Right lung (tissue), 2 donors: ENCODE measurements at regions not wholly inside any gene's neighbourhood (a gene's known extent, or its start where the extent isn't known, plus 50 kb on each side); places are given as distances from the start of the nearest gene placed in this dataset.

Experiments used
- DNase-seq, 2 donors: peaks; one replicate each; pipeline ENCODE4 v3.0.0-alpha.2; 2013

DNA sequence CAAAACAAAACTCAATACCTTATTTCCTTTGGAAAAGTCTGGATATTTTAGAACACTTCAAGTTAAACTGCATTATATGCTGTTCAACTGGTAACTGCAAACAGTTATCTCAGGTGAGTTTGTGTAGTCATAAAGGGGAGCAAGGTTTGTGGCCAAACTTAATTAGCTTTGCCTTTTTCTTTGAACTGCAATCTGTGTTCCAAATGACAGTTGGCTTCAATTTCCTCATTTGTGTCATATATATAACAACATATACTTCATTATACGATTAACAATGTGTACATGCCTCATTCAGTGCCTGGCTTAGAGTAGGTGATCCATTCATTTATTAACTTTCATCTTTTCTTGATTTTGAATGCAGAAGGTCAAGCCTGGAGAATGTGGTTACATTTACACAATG is 55.8 kb downstream of the KCNE4 start:
- DNase-seq = no peak

DNA sequence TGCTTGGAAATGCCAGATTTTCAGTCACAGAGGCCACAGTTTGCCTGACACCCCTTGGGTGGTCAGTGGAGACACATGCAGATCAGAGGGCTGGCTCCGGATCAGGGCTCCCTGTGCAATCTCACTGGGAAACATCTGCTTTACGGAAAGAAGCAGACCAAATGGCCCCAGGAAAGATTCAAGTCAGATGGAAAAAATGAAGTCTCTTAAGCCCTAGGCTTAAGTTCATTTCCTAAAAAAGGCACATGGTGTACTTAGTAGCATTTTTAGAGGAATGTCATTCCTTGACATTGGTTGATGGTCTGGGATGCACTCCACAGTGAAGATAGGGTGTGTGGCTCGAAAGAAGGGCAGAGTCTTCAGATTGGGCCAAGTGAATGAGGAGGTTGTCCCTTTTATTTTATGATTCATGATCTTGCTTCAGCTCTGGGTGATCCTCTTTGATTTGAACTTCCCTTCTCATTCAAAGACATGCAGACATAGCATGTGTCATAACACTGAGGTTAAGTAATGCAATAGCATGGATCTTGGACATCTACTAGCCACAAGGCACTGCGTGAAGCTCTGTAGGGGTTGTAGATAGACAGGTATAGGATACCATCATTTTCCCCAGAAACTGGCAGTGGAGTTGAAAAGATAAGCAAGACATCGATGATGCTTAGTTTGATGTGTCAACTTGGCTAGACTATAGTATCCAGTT is 56.5 kb downstream of the KCNE4 start:
- DNase-seq = no peak

DNA sequence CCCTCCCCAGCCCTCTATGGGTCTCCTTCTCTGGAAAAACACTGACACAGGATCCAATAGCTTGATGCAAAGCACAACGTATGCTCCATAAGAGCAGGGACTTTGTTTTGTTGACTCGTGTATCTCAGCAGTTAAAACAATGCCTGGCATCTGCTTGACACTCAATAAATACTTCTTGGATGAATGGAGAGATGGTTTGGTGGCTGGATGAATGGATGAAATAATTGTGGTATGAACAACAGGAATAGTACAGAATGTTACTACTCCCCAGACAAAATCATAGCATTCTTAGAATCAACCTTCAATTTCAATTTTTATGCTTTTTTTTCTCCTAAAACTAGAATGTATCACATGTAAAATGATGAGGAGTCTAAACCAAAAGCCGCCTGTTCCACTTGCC is 57.4 kb downstream of the KCNE4 start:
- no peak for DNase-seq

DNA sequence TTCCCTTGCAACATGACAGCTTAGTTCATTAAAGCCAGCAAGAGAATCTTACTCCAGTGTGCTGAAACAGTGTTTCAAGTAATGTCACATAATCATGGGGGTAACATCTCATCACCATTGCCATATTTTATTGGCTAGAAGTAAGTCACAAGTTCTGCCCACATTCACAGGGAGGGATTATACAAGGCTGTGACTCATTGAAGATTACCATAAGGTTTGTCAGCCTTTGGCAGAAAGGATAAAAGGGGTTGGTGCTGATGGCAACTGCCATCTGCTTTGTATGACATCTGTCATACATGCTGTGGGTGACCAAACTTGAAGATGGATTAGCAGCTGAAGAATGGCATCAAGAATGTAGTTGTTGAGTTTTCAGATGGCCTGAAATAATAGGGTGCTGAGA is 61.2 kb downstream of the KCNE4 start:
- DNase-seq = no peak

DNA sequence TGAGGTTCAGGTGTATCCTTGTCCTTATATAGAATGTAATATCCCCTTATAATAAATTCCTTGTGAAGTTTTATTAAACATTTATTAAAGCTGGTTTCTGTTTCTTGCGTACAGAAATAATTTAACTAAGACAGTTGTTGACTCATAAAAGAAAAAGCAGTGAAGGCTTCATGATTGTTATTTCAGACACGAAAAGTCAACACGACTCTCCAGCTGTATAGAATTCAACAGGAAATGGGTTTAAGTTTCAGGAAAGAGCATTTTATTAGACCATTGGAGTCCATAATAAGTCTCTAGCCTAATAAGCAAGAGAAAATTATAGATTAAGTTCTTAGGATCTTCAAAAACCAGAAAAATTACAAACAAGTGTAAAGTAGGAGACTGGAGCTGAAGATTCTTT is 62.2 kb downstream of the KCNE4 start:
- no peak for DNase-seq

DNA sequence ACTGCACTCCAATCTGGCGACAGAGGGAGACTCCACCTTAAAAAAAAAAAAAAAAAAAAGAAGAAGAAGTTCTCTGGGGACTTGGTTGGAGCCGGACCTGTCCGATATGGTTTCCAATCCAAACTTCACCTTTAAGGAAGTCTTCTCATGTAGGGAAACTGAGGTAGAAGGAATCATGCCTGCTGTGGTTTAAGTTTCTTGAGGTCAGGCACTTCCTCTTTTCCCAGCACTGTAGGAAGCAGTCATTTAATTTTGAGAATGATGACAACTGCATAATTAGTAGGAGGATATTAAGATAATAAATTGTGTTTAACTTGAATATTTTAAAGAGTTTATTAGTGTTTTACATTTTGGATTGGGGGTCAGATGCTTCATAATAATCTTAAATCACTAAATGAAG is 62.9 kb downstream of the KCNE4 start:
- no peak for DNase-seq

DNA sequence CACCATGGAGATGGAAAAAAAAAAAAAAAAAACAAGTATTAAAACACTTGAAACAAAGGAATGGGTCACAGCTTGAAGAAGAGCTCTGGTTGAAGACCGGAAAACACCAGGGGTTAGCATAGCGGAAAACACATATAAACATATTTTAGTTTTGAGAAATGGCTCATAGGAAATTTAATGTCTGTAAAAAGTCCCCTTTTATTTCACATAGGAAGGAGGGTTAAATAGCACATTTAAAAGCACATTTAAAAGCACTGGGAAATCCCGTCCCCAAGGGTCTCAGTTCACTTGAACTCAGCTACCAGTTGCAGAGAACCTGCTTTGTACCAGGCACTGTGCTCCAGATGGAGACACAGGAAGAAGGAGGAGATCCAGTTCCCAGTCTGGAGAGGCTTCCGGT is 65.5 kb downstream of the KCNE4 start:
- DNase-seq = no peak

DNA sequence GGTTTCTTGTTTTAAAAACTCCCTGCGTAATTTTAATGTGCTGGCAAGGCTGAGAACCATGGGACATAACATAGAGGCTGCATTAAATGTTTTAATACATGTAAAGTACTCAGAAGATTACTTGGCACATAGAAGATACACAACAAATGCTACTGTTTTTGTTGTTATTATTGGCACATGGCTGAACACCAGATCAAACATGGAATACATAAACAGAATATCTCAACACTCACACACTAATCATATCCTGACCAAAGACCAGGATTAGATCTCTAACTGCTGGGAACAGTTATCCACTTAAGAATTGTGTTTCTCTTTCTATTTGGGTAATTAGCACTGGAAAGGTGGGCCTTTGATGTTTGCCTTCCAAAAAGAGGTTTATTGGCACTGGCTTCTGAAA is 69.3 kb downstream of the KCNE4 start:
- DNase-seq = no peak

DNA sequence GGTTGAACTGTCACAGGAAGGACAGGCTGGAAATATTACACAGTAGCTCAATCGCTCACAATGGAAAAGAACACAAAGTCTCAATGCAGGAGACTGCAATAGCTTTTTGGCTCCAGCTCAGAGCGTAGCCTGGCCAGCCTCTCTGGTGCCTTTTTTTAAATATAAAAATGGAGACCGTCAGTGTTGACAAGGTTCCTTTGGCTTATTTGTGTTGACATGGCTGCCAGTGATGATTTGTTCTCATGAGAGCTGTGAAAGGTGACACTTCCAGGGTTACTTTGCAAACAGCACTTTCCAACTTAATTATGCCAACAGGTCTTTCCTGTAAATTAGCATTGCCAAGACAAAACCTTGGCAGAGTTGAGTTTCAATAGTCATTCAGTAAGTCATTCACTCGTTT is 70.8 kb downstream of the KCNE4 start:
- DNase-seq = no peak

DNA sequence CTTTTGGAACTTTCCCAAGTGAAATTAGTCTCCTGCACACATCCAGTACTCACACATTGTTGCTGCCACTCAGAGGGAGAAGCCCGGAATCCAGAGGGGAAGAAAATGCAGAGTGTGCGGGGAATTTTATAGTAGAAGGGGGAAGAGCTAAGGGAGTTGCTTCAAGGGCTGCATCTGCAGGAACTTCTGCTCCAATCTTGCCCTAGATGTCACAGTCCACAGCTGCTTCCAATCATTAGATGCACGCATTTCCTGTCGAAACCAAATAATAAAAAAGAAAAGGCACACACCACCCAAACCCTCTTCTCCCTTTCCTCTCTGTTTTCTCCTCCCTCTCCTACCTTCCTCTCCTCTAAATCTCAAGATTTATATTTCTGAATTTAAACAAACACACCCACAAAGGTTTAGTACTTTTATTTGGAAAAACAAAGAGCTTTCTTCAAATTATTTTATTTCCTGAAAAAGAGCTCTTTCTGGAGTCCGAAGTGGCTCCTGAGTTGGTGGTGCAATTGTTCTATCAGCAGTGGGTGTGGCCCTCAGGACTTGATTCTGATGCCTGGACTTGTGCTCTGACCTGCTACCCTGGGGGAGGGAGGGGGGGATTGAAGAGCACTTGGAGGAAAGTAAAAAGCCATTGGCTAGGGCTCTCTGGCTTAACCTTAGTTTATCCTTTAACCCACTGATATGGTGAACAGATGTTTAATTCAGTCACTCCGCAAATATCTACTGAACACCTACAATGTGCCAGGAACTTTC is 72.0 kb downstream of the KCNE4 start:
- no peak for DNase-seq

DNA sequence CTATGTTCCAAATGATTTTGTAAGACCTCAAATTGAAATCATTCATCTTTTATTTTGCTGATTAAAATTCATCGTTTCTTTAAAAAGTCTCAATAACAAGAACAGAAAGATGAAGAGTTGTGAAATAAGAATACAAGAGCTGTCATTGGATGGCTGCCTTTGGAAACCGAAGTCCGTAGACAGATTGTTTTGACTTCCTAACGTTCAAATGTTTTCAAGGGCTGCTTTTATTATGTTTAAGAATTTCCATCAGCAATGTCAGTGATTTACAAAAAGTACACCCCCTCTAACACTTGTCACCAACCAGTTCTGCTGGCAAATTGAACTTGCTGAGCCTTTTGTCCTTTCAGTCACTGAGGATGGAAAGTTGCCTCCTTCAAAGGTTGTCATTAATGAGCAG is 89.6 kb downstream of the KCNE4 start:
- DNase-seq = no peak

DNA sequence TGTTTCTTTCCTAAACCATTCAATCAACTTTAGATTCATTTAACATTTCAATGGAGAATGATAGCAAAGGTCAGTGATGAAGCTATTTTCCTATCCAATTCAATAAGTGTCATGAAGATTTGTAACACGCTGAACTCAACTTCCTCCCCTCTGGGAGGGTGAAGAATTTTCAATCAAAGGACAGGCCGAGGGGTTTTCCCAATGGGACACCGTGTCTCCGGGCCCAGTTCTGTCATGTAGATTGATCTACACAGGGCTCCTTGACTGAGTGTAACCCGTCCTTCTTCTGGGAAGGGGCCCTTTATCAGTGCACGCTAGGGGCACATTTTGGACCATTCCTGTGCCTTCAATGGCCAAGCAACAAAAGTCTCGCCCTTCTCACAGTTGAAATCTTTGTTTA is 90.1 kb downstream of the KCNE4 start:
- DNase-seq = no peak

DNA sequence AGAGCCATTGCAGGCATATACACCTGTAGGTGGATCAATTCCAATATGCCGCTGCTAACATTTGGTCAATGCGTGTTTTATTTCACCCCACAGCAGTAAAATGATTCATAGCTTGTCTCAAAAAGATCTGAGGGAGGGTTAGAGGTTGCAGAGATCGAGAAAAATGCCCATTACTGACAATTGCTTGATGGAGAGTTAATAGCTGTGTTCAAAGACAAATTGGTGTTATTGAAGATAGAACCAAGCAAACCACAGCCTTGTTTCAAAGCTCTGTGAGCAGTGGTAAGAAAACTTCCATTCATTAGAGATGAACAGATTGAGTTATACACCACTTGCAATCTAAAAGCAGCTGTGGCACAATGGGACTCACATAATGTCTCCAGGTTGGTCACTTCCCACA is 95.4 kb downstream of the KCNE4 start:
- DNase-seq = no peak

DNA sequence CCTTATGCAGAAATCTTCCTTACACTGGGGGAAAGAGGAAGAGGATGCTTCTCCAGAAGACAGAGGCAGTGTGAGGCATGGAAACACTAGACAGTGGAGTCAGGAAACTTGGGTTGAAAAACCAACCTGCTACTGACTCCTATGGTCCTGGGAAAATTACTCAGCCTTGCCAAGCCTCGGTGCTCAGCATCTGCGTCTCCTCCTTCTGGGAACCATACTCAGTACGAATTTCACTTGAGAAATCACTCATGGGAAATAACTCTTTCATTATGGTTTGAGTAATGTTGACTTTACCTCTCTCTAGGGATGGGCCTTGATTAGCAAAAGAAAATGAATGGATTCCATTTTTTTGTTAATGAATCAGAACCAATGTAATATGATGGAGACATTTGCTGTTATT is 96.5 kb downstream of the KCNE4 start:
- DNase-seq = no peak

DNA sequence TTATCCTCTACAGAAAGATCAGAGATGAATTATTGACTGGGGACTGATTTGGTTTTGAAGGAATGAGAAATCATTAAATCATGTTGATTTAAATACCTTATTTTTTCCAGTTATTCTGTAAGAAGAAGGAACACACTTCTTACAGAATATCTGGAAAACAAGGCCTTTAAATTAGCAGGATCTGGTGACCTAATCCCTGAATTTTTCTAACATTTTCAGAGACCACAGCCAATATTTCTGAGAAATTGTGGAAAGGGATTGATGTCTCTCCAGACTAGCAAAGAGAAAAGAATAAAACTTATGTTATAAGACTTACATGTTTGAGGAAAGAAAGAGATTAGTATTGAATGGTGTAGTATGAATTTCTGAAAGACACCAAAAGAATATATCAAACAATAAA is 104.0 kb downstream of the KCNE4 start:
- no peak for DNase-seq

DNA sequence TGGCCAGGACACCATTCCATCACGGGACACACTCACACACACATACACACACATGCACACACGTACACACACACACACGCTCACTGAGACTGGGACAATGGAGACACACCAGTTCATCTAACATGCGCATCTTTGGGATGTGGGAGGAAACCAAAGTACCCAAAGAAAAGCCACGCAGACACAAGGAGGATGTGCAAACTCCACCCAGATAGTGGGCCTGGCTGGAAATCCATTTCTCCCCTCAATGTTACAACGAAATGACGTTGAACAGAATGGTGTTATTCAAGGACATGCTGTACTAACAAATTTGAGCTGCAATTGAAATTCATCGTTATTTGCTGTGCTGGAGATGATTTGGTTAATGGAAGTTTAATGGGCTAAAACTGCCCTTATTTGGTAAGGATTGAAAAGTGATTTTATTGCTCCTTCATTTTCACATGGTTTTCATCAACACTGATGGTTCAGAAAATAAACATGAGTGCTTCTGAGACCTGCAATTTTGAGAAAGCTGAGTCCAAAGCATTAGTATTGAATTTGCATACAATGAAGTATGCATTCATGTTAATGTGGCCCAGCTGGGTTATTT is 110.0 kb downstream of the KCNE4 start:
- no peak for DNase-seq

DNA sequence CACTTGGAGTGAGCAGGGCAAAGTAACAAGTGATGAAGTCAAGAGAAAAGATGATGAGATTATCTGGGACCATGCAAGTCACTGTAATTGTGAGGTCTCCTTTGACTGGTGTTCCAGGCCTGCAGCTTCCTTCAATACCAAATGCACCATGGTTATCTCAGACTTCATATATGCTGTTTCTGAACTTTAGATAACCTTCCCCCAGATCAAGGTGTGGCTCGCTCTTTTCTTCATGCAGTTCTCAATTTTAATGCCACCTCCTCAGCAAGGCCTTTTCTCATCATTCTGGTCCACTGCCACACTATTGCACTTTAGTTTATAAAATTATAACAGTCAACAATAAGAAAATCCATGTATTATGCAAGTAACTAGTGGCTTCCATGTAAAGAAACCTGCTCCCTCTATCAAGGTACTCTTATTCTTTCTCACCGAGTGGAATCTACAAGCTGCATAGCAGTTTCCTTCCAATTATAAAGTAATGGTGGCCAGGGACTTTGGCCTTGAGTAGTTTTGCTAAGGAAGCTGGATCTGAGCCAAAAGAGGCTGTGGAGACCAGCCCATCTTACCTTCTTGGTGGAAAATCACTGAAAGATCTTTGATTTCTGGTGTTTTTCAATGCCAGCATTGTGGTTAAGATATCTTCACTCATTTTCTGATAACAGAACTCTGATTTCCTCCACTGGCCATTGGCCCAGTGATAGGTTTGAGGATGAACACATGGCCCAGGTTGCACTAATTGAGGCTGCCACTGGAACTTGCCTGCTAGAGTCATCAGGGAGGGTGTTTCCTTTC is 113.6 kb downstream of the KCNE4 start:
- no peak for DNase-seq

DNA sequence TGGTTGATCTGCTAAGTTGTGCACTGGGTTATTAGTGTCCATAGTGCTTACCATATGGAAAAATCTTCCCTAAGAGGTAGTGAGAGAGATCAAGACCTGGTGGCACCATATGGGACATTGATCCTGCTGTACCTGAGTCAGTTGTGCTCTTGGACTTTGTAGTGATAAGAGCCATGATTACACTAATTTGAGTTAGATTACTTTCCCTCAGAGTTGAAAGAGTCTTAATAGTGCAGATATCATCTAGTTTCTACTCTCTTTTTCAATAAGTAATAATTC is 114.2 kb downstream of the KCNE4 start:
- no peak for DNase-seq

DNA sequence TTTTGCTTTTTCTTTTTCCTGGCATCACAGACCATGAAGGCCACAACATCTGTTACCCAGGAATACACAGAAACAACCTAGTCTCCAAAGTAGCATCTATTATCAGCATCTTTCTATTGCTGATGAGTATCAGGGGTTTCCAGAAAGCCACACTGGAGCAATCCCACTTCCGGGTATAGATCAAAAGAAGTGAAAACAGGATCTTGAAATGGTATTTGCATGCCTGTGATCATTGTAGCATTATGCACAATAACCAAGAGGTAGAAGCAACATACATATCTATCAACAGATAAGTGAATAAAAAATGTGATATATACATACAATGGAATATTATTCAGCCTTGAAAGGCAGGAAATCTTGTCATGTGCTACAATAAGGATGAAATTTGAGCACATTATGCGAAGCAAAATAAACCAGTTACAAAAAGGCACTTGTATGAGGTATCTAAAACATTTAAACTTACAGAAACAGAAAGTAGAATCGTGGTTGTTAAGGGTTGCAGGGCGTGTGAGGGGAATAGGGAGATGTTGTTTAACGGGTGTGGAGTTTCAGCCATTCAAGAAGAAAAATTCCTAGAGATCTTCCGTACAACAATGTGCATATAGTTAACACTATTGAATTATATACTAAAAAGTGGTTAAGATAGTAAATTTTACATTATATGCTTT is 115.1 kb downstream of the KCNE4 start:
- no peak for DNase-seq

DNA sequence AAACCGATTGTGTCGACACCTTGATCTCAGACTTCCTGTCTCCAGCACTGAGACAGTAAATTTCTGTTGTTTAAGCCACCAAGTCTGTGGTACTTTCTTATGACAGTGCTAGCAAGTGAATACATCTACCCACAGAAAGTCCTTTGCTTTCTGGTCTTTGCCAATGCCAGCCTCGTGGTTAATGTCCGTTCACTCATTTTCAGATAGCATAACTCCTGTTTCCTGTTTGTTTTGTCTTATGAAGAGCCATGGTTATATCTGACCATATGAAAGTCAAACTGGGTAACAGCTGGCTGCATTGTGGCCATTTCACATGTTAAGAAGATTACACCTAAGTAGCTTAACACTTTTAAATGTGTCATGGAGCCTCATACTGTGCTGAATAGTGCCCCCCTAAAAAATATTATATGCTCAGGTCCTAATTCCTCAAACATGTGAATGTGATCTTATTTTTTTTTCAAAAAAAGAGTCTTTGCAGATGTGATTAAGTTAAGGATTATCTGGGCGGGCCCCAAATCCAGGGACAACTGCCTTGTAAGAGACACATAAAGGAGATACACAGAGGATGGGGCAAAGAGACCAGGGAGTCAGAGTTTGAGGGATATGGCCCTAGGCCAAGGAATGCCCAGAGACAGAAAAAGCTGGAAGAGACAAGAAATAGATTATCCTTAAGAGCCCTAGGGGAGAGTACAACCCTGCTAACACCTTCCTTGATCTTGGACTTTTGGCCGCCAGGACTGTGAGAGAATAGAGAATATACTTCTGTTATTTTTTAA is 118.0 kb downstream of the KCNE4 start:
- DNase-seq = no peak

DNA sequence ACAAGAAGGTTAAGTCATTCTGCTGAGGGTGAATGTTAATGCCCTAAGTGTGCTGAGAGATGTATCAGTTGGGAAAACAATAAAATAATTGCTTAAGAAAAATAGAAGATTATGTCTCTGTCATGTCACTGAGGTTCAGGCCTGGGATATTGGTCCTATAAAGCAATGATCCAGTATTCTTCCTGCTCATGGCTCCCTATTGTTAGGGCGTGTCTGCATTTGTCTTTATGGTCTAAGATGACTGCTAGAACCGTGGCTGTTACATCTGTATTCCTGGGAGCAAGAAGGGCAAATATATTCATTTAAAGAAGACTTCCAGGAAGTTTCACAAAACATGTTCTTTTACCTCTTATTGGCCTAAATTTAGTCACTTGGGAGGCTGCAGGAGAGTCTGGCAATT is 125.0 kb downstream of the KCNE4 start:
- DNase-seq = no peak

DNA sequence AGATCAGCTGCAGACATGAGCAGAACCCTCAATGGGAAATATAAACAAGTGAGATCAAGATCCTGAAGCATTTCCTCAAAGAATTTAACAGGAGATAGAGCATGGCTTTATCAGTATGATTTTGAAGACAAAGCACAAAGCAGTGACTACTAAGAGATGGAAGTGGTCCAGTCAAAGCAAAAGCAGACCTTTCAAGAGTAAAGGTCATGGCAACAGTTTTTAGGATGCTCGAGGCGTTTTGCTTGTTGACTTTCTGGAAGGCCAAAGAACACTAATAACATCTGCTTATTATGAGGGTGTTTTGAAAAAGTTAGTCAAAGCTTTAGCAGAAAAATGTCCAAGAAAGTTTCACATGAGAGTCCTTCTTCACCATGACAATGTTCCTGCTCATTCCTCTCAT is 128.5 kb downstream of the KCNE4 start:
- DNase-seq = no peak
